ENCODE measurements at regions not wholly inside any gene's neighbourhood (a gene's known extent, or its start where the extent isn't known, plus 50 kb on each side); places are given as distances from the start of the nearest gene placed in this dataset.

GRCh38 chr4:13983189-13983790, 355.8 kb upstream of the BOD1L1 start:
- no peak for TF ChIP-seq CTCF (IDR thresholded peaks at IDR 0.05; ENCODE audit: borderline replicate concordance, control extremely low read depth, extremely low read depth, insufficient read depth, missing control alignments)
- DNase-seq (ENCODE audit: low spot score) = no peak
- in situ Hi-C loops (cut with MboI; ENCODE audit: low sequenced_read_pairs, unreplicated experiment) = no loop called here

GRCh38 chr4:13984991-13985800, 357.7 kb upstream of the BOD1L1 start:
- in situ Hi-C loops (cut with MboI; ENCODE audit: low sequenced_read_pairs, unreplicated experiment) = no loop called here
- TF ChIP-seq CTCF (IDR thresholded peaks at IDR 0.05; ENCODE audit: borderline replicate concordance, control extremely low read depth, extremely low read depth, insufficient read depth, missing control alignments) = no peak
- DNase-seq (ENCODE audit: low spot score) = no peak

- in situ Hi-C loops (cut with MboI; ENCODE audit: low sequenced_read_pairs, unreplicated experiment) = no loop called here
- DNase-seq (ENCODE audit: low spot score) = no peak
- no peak for TF ChIP-seq CTCF (IDR thresholded peaks at IDR 0.05; ENCODE audit: borderline replicate concordance, control extremely low read depth, extremely low read depth, insufficient read depth, missing control alignments)
Measured at GRCh38 chr4:13985837-13986236, 358.3 kb upstream of the BOD1L1 start.

GRCh38 chr4:13986548-13986947, 359.0 kb upstream of the BOD1L1 start:
- TF ChIP-seq CTCF (IDR thresholded peaks at IDR 0.05; ENCODE audit: borderline replicate concordance, control extremely low read depth, extremely low read depth, insufficient read depth, missing control alignments) = no peak
- no peak for DNase-seq (ENCODE audit: low spot score)
- in situ Hi-C loops (cut with MboI; ENCODE audit: low sequenced_read_pairs, unreplicated experiment) = no loop called here

GRCh38 chr4:13988353-13989305, 361.1 kb upstream of the BOD1L1 start:
- no peak for DNase-seq (ENCODE audit: low spot score)
- no peak for TF ChIP-seq CTCF (IDR thresholded peaks at IDR 0.05; ENCODE audit: borderline replicate concordance, control extremely low read depth, extremely low read depth, insufficient read depth, missing control alignments)
- in situ Hi-C loops (cut with MboI; ENCODE audit: low sequenced_read_pairs, unreplicated experiment) = no loop called here

- no peak for TF ChIP-seq CTCF (IDR thresholded peaks at IDR 0.05; ENCODE audit: borderline replicate concordance, control extremely low read depth, extremely low read depth, insufficient read depth, missing control alignments)
- in situ Hi-C loops (cut with MboI; ENCODE audit: low sequenced_read_pairs, unreplicated experiment) = no loop called here
- DNase-seq (ENCODE audit: low spot score) = no peak
Measured at GRCh38 chr4:13989501-13989900, 362.0 kb upstream of the BOD1L1 start.
